ENCODE measurements at regions not wholly inside any gene's neighbourhood (a gene's known extent, or its start where the extent isn't known, plus 50 kb on each side); places are given as distances from the start of the nearest gene placed in this dataset.

DNA sequence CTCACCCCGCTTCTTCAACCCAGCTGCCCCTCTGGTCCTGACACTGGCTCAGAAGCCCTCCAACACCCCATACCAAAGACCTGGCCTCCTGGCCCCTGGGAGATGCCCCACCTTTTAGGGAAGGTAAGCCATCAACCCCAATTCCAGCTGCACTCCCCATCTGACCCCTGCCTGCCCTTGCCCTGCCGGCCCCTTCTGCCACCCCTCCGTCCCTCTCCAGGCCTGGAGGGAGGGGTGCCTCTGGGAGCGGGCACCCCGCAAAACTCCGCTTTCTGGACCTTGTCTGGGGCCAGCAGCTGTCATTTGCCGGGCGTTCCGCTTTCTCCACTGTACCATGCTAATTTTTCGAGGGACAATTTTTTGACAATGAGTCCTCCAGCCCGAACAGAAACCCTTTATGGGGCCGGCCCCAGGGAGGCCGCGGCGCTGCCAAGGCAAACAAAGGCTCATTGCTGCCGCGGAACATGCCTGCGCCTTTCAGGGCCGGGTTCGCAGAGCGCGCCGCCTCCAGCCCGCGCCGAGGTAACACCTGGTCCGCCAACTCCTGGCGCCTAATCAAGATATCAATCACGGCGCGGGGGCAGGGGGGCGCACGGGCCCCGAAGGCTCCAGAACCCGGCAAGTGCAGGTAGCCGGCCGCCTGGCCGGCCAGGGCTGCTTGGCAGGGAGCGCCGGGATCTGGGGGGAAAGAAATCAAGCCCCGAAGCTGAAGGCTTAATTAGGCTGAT, 96.0 kb downstream of the INHBB start:
- no peak for DNase-seq

DNA sequence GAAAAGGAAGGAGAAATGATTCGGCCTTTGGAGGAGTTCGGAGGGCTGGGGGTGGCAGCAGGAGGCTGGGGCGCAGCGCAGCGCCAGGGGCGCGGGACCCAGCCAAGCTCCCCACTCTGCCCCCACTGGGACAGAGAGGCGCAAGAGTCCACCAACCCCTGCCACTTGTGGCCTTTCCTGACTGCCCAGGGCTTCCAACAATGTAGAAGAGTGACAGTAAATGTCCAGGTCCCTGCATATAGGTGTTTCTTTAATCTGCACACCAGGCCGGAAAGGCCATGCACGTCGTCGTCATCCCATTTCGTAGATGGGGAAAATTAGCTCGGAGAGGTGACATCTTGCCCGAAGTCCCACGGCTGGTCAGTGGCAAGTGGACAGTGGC, 96.6 kb downstream of the INHBB start:
- DNase-seq = no peak

DNA sequence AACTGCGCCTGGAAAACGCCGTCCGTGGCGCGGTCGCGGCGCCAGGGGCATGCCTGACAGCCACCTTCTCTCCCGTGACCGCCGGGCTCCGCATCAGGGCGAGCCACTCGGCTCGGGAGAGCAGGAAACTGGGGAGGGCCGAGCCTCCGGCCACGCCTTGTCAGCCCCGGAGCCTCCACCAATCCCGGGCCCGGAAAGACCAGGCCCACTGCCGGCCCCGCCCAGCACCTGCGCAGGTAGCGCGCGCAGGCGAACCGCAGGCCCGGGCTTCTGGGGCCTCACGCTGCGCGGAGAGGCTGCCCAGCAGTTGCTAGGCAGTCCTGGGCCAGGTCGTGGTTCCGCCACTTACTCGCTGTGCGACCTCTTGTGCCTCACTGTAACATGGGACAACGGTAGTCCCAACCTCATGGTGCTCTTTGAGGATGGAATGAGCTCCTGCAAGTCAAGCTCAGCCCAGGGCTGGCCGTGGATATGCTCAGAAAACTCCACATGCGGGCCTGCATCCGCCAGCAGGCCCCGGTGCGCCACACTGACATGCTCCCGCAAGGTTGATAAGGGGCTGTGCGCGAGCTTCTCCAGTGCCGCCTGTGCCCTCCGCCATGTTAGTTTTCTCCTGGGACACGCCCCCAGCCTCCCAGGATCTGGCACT, 97.1 kb downstream of the INHBB start:
- peak; percentile 42 for DNase-seq

DNA sequence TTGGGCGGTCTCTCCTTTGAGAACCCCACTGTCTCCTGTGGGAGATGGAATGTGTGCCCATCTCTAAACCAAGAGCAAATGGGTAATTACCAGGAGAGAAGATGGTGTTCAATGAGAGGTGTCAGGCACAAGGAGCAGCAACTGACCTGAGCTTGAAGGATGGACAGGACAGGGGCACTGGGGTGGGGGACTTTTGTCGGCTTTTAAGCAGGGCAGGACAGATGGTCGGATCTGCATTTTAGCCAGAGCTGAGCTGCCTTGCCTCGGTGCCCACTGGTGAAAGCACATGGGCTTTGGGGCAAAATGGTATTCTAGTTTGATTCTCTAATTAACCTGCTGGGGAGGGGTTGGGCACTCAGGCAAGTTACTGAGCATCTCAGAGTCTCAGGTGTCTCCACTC, 98.0 kb downstream of the INHBB start:
- no peak for DNase-seq

DNA sequence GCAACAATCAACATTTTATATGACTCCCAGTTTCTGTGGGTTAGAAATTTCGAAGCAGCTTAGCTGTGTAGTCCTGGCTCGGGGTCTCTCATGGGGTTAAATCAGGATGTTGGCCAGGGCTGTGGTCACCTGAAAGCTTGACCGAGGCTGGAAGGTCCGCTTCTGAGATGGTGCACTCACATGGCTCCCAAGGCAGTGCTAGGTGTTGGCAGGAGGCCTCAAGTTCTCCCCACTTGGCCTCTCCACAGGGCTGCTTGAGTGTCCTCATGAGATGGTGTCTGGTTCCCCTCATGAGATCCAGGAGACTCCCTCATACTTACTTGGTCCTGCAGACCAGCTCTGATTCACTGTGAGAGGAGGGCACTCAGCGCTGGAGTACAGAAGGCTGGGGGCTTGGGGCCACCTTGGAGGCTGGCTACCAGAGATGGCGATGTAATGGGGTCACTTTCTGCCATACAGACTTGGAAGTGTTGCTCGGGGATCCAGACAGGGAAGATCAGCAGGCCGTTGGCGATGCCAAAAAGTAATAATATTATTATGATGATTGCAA, 98.8 kb downstream of the INHBB start:
- no peak for DNase-seq

DNA sequence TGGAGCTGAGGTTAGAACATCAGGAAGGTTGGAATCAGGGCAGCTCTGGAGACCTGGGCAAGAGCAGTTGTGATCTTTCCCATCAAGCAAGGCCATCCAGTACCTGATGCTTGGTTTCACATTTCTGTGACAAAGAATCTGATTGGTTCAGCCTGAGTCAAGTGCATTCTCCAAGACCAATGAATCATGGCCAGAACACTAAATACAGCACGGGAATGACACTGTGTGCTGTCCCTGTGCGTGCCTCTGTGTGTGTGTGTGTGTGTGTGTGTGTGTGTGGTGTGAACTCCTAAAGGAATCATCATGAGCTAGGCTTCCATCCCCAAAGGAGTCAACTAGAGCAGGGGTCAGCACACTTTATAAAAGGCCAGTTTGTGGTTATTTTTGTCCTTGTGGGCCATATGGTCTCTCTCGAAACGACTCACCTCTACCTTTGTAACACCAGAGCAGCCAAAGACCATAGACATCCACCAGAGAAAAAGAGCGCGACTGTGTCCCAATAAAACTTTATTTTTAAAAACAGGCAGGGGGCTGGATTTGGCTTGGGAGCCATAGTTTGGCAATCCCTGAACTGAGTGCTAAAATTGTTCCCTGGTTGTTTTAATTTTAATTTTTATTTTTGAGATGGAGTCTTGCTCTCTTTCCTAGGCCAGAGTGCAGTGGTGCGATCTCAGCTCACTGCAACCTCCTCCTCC, 99.7 kb downstream of the INHBB start:
- DNase-seq = no peak

DNA sequence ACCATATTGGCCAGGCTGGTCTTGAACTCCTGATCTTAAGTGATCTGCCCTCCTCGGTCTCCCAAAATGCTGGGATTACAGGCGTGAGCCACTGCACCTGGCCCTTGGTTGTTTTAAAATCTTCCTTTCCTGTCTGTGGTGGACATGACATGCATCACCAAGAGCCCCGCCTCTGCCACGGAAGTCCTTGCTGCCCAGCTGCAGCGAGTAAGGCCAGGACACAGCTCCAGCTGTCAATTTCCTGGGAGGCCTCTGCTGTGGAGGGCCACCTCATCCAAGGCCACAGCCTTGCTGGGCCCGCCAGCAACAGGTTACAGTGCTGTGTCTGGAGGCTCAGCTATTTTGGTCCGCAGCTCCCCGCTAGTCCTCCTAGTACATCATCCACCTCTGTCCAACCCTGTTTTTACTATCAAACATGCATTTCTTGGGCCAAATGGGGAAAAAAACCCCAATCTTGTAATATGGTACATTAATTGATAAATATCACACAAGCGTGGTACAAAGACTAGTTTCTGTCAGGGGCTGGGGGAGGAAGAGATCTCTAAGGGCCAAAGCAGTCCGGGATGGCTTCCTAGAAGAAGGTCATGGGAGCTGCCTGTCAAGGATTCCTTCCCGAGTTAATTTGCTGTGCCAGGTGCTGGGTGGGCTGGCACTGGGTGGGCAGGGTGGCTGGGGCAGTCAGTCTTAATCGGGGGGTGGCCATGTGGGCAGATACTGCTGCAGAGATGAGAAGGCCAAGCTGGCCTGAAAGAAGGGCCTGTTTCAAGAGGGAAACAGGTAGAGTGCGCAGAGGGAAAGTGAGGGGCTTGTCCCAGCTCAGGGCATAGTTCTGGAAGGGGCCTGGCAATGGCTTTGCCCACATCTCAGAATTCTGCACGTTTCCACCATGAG, 100.5 kb downstream of the INHBB start:
- DNase-seq = no peak

DNA sequence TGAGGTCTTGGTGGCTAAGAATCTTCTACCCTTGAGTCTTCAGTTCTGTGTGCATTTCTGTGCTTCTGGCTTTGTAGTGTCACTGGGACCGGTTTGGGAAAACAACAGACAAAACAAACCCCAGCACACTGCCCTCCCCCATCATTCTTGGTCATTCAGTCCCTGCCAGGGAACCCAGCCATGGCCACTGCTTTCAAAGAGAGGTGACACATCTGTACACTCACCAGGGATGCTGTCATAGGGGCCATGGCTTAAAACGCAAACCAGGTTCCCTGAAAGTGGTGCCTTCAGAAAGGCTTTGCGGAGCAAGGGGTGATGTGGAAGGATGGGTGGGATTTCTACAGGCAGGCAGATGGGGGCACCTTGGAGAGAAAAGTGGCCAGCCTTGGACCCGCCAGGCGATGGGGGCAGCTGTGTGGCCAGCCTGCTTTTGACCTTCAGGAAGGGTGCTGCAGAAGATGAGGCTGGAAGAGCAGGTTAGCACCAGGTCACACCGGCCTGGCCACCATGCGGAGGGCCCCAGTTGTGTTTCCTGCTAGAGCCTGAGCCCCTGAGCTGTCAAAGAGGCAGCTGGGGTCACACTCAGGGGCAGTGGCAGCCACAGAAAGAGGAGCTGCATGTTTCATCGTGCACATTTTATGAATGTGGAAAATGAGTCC, 101.3 kb downstream of the INHBB start:
- no peak for DNase-seq

DNA sequence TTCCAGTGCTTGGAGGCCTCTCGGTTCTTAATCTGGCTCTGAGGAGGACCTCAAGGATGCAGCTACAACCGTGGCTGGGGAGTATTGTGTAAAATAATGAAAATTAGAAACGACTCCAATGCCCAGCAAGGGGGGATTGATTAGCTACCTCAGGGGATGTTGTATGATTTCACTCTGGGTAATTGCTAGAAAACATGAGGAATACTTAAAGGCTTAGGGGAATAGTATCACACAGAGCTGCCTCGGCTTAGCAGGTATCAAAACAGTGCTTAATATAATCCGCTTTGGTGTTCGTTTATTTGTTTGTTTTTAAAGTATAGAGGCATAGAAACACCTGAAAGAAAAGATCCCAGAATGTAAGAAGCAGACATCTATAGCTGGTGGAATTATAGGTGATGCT, 102.5 kb downstream of the INHBB start:
- no peak for DNase-seq

DNA sequence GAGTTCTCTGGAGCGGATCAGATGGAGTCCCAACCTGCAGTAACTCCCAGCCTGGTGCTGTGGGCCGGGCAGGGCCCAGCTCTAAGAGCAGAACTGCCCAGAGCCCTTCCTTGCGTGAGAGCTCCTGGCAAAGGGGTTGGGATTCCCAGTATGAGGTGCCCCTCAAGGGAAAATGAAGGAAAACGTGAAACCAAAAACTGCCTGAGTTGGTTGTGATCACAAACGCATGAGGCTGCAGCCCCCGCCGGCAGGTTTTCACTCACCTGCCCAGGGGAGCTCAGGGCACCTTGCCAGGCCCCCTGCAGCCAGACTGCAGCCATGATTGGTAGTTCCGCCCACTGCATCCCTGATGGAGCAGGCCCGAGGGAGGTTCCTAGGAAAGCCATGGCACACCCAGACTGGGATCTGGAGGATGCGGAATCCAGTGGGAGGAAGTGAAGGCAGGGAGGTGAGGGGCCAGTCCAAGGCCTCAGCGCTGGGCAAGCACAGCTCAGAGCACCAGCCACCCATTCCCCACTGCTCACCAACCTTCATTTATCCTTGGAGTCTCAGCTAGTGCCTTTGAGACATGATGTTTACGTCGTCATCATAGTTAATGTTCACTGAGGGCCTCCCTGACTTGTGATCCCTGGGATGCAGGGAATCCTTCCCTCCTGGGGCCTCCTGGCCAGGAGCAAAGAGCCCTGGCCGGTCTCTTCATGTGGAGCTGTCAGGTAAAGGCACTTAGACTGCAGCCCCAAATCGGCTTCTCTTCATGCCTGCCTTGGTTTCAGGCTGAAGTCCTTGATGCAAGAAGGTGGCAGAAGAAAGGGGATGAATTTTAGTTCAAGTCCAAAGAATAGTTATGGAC, 103.2 kb downstream of the INHBB start:
- no peak for DNase-seq

DNA sequence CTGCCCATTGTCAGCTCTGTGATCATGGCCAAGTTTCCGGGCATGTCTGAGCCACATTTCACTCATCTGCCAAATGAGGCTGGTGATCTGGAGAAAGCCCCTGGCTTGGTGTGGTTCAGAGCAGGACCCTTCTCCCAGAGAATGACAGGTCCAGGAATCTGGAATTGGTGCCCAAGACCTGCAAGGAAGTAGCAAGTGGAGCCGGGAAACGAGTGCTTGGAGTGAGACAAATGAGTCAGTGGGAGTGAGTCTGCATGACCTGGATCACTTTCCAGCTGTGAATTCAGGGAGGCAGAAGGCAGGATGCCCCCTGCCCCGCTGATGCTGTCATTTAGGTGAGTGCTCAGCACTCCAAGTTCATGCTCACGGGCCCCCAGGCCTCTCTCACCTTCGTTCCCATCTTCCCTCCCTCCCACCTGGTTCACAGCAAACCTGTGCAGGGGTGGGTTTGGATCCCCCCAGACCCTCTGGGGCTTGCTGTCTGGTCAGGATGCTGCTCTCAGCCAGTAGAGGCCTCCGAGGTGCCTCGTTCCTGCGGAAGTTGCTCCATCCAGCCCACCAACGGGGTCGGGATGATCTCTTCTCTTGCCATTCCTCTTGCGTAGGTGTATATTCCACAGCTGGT, 104.4 kb downstream of the INHBB start:
- no peak for DNase-seq

DNA sequence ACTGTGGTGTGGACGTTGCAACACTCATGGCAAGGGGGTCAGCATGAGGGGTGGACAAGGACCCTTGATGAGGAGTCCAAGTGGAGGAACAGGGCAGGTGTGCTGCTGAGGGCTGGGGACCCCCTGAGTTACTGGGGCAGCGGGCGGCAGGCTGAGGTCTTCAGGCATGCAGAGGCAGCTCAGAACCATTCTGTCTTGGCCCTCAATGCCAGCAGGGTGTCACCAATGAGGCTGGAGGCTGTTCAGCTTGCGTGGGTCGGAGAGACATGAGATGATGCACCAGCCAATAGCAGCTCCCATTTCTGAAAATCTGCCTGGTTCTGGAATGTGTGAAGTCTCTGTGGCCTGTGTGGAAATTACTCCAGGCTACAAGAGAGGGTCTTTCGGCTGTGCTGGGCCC, 105.4 kb downstream of the INHBB start:
- DNase-seq = no peak

DNA sequence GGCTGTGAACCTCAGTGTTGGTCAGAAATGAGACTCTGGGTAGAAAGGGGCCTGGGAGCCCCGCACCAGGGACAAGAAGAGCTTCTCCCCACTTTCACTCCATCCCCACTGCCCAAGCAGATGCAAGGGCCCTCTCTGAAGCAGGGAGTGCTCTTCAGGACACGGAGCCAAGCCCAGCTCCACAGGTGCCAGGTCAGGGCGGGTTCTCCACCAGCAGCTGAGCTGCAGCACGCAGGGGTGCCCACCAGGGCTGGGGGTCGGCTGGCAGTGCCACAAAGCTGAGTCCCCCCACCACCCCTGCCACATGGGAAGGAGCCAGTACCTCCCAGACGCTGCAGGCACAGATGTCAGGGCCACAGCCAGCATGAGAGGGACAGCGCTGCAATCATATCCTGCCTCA, 106.2 kb downstream of the INHBB start:
- no peak for DNase-seq

DNA sequence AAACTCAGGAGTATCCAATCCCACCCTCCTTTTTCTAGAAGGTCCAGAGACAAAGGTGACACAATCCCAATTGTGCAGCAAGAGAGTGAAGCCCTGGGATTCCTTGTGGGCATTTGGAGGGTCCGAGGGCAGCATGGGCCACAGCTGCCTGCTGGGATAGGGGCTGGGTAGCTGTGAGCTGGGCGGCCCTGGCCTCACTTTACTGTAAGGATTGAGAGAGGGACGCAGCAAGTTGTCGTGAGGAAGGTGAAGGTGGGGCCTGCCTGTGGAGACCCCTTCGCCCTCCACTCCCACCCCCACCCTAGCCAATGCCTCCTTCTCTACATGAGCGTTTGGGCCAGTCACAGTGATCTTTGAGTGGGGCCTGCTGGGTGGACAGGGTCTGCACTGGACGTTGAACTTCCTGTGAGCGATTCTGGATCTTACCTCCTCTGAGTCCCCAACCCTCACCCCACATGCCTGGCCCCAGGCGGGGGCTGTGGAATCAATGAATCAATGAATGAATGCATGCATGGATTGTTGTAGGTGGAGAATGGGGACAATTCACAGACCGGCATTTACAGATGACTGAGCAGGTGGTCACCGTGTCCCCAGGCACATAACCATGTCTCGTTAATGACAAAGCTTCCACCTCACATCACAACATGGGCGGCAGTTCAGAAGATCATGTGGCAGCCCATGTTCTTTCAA, 107.2 kb downstream of the INHBB start:
- no peak for DNase-seq

DNA sequence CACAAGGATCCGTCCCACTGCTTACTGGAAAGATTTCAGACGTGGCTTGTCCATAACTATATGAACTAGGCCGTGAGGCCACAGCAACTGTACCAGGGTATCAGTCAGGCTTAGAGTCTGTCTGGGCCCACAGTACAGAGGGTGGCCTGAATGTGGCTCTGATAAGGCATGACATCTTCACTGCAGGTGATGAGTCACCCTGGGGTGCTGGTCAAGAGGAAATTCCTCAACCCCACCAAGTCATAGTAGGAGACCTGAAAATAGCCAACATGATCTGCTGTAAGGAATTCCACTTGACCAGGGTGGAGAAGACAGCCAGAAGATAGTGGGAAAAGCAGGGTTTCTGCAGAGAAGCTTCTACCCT, 107.7 kb downstream of the INHBB start:
- no peak for DNase-seq

DNA sequence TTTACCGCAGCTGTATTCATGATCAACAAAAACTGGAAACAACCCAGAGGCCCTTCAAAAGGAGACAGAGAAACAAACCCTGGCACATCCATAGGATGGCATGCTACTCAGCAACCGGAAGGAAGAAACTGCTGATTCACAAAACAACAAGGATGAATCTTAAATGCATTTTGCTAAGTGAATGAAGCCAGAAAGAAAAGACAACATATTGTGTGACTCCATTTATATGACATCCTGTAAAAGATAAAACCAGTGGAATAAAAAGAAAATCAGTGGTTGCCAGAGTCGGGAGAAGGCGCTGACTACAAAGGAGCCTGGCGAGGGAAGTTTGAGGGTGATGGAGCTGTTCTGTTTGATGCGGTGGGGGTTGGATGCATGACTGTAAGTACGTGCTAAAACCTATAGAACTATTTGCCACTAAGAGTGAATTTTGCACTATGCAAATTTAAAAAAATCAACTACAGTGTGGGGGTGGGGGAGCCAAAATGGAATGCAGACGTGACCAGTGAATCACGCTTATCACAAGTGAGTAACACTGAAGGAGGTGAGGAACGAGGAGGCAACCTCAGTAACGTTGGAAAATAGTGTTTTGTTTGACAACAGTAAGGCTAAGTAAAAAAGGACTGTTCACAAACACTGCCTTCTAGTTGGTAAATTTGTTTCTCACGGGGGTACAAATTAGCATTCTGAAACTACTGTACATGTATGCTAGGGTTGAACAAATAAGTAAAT, 108.9 kb downstream of the INHBB start:
- DNase-seq = no peak

DNA sequence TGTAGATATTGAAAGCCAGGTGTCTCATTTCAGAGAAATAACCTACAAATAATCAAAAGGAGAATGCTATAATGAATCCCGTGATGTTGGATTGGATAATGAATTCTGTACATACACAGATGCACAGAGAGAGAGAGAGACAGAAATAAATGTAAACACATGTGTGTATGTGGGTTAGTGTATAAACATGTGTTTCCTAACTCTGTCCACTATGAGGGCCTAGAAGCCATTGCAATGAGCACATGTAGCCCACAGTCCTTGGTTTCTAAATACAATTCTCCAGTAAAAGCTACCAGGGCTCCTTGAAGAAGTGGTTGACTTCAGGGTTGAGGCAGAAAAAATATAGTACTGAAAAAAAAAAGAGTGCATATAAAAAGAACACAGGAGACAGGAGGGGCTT, 109.5 kb downstream of the INHBB start:
- no peak for DNase-seq

DNA sequence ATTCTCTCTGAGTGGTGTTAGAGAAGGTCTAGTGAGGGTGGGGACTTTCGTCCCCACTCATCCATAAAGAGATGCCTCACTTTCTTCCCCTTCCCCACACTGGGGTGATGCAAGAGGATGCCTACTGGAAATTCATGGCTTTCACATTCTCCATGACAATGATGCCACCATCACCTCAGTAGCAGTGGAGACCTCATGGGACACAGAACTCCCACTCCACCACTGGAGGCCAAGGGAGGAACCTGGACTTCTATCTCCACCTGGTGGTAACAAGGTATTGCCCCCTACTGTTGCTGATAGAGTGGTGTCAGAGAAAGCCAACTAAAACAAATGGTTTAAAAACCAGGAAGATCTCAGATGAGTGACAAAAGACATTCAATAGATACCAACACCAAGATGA, 110.9 kb downstream of the INHBB start:
- DNase-seq = no peak

DNA sequence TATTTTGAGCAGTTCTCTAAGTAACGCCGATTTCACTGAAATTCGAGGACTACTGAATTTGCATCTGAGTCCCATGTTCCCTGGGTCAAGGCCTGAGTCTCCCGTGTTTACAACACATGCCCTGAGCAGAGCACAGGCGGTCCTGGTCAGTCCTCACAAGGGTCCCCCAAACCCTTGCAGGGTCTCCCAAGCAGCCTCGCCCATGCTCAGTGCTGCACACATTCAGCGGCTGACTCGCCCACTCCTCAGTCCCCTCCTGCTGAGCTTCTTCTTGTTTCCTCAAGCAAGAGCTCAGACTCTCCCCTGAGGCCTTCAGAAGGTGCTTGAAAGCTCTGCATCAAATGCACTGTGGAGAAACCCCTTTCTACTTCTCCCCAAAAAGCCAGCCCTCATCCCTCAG, 114.6 kb downstream of the INHBB start:
- no peak for DNase-seq

DNA sequence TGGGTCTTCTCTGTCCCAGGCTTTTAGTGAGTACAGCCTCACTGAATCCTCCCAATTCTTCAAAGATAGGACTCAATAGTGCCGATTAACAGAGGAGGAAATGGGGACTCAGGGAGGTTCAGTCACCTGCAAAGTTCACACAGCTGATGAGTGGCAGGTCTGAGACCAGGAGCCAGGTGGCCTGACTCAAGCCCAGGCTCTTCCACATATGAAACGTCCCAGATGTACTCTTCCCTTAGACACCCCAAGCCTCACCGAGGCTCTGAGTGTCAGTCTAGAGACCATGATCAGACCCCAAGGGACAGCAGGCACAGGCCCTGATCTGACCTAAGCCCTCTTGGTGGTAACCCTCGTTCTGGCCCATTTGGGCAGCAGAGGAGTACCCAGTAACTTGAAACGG, 115.2 kb downstream of the INHBB start:
- no peak for DNase-seq

Measured in activated CD4-positive, alpha-beta T cell treated with anti-CD3 and anti-CD28 coated beads, Interleukin-10, Interleukin-2, amounts not matched to agents 100 ng/mL and 50 ng/mL, durations not matched to agents 16 hours and 8 hours (primary cell).